Stimulated activated CD4-positive, alpha-beta T cell treated with anti-CD3 and anti-CD28 coated beads, Interleukin-12 subunit alpha, Interleukin-12 subunit beta, amount 100 ng/mL, for 48 hours (primary cell): ENCODE measurements at regions not wholly inside any gene's neighbourhood (a gene's known extent, or its start where the extent isn't known, plus 50 kb on each side); places are given as distances from the start of the nearest gene placed in this dataset.
"Not testable (repeated sequence)": the region's sequence is repeated elsewhere in the genome, so short reads cannot be mapped to it uniquely, and the experiment has no call there.

Experiments used
- DNase-seq, 3 donors: peaks; one replicate each; pipeline ENCODE4 v3.0.0-alpha.2; 2020; ENCODE audit warnings: low read depth in 2 of 3, low spot score in 1 of 3

DNA sequence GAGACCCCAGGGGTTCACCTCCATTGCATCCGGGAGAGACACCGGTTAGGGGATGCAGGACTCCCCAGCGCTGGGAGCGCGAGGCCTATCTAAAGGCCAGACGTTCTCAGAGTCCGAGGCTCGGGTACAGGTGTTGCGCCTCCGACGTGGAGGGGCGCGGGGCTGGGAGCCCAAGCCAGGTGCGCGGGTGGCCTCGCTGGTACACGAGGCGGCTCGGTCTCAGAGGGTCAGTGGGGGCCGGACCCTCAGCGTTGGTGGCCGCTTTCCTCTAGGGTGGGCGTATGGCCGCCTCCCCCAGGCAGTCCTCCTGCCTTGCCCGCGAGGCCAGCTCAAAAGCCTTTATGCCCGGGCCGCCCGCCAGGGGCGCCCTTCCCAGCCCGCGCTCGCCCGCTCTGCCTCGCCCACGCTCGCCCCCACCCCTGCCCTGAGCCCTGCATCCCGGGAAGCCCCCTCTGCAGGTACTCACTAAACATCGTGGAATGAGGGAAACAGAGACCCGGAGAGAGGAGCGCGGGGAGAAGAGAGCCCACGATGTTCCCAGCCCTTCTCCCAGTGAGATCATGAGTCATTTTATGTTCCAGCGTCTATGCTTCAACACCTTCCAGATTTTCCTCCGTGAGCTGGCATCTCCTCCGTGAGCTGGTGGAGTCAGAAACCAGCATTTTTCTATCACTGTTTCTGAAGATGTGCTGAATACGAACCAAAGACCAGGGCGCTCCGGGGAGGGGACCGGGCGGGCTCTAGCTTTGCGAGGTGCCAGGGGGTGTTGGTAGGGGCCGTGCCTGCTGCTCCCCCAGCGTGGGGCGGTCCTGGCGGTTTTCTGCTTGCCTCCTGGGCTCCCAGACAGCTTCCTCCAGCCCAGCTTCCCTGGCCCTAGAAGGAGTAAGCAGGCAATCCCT is 73.8 kb downstream of the DIO3 start:
- DNase-seq, result no peak

- peak; percentile 22 to 32 (median 28) for DNase-seq
Measured at GRCh38 chr14:101635749-101636560, 74.7 kb downstream of the DIO3 start.

GRCh38 chr14:101639241-101639833 is 78.0 kb downstream of the DIO3 start:
- no peak for DNase-seq

DNA sequence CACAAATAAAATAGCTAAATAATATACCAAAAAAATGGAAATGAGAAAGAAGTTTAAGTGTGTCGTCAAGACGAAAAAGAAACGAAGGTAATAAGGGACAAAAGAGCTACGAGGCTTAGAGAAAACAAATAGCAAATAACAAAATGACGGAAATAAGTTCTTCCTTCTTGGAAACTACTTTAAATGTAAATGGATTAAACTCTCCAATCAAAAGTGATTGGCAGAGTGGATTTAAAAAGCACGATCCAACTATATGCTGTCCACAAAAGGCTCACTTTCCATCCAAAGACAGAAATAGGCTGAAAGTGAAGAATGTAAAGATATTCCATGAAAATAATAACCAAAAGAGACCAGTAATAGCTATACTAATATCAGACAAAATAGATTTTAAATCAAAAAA is 82.4 kb downstream of the DIO3 start:
- DNase-seq, result no peak

- DNase-seq, result no peak
Measured at GRCh38 chr14:101654051-101654450, 92.8 kb downstream of the DIO3 start.

DNA sequence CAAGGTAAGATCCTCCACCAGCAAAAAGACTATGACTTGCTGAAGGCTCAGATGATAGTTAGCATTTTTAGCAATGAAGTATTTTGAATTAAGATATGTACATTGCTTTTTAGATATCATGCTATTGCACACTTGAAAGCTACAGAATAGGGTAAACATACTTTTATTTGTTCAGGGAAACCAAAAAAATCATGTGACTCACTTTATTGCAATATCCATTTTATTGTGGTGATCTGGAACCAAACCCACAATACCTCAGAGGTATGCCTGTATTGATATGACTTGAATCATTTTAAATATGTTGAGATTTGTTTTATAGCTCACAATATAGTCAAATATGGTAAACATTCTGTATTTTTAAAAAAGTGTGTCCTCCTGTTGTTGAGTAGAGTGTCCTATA is 96.1 kb downstream of the DIO3 start:
- no peak for DNase-seq

DNA sequence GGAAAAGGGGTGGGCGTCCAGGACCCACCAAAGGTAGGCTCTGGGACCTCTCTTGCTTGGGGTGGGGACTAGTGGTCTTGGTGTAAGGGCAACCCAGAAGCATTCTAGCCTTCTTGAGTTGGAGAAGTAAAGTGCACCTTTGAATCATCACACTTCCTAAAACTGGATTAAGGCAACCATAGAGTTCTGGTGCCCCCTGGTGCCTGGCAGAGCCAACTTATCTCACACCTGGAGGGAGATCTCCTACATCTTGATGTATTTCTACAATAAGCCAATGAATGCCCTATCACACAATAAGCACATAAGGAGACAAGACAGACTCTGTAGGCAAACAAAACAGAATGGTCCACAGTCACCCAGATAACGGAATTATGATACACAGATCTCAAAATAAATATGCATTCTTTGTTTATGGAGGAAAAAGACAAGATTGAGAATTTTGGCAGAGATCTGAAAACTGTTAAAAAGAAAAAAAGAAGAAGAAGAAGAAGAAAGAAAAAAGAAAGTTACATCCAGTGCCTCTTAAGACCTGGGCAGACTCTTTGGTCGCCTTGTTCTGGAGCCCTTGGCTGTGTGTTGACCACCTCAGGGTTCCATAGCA is 95.9 kb upstream of the PPP2R5C start:
- peak; percentile 22 to 31 (median 27) for DNase-seq

DNA sequence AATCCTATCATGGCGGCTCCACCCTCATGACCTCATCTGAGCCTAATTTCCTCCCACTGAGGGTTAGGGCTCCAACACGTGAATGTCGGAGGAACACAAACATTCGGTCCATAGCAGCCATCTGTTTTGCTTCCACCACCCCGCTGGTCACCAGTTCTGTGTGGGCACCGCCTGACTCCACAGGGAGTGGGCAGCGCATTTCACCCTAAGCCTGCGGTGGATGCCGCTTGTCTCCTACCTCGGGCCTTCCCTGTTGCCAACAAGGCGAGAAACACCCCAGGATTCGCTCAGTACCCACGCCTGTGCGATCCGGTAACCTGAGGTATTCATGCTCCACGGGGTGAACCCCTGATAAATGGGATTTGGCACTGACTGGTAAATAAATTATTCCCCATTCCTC is 95.2 kb upstream of the PPP2R5C start:
- DNase-seq, result no peak

DNA sequence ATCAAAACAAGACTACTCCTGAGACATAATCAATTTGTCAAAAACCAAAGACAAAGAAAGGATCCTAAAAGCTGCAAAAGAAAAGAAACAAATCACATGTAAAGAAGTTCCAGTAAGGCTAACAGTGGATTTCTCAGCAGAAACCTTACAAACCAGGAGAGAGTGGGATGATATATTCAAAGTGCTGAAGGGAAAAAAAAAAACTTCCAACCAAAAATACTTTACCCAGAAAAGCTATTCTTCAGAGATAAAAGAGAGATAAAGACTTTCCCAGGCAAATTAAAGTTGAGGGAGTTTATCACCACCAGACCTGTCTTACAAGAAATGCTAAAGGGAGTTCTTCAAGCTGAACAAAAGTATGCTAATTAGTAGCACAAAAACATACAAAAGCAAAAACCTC is 91.9 kb upstream of the PPP2R5C start:
- DNase-seq, result no peak

DNA sequence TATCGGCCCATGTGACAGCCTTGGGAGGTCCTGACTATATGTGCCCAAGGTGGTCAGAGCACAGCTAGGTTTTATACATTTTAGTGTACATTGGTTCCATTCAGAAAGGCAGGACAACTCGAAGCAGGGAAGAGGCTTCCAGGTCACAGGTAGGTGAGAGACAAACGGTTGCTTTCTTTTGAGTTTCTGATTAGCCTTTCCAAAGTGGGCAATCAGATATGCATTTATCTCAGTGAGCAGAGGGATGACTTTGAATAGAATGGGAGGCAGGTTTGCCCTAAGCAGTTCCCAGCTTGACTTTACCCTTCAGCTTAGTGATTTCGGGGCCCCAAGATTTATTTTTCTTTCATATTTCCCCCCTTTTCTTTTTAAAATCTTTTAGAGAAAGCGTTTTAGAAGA is 87.6 kb upstream of the PPP2R5C start:
- DNase-seq, result no peak

- not testable (repeated sequence) for DNase-seq
Measured at GRCh38 chr14:101675835-101676234, 85.7 kb upstream of the PPP2R5C start.

DNA sequence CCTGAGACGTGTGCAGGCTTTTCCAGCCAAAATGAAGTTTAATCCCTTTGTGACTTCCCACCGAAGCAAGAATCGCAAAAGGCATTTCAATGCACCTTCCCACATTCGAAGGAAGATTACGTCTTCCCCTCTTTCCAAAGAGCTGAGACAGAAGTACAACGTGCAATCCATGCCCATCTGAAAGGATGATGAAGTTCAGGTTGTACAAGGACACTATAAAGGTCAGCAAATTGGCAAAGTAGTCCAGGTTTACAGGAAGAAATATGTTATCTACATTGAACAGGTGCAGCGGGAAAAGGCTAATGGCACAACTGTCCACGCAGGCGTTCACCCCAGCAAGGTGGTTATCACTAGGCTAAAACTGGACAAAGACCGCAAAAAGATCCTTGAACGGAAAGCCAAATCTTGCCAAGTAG is 83.6 kb upstream of the PPP2R5C start:
- DNase-seq, result not testable (repeated sequence)

DNA sequence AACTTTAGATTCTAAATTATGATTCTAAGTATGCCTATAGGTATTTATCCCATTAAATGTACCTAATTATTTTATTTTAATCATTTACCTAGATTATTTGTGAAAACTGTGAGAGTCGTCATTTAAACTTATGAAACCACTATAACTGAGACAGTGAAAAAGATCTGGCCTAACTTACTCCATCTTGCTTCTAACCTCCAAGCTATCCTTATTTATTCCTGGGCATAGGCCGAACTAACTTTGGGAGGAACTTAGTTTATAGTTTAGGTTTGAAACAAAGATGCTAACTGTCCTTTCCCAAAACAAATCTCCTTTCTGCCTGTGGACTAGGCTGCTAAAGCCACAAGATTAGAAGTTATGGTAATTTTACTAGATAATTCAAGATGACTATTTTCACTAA is 79.7 kb upstream of the PPP2R5C start:
- no peak for DNase-seq

DNA sequence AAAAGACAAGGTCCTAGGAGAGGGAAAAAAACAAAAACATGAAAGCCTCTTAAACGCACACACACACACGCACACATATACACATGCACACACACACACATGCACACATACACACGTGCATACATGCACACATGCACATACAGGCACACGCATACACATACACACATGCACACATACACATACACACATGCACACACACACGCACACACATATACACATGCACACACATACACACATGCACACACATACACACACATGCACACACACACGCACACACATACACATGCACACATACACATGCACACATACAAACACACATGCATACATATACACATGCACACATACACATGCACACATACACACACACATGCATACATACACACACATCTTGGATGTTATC is 78.1 kb upstream of the PPP2R5C start:
- no peak for DNase-seq

DNA sequence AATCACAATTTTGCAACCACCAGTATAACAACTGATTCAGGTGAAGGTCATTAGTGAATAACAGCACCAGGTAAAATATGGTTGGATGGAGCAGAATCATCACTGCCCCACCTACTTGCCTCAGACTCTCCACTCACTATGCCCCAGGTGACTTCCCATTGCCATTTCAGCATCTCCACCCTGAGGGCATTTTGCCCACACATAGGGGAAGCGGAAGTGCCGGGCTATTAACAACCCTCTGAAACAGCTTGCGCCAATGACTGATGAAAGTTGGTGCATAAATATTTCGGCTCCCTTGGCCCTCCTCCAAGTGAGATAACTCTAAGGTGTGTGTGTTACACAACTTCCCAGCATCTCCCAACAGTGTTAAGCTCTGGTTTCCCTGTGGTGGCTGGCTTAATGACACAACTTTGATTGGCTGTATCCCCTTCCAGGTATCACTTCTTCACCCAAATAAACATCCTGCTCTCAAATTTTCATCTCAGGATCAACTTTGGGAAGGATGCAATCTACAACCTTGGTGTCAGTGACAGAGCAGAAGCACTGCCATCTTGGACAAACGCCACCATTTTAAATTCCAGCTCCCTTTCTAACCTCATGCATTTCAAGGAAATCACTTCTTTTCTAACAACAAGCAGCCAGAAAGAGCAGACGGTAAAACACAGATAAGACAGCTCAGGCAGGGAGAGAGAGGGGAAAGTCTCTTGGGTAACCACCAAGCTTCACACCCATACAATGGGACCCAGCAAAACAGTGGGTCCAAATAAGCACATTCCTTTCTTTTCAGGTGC is 73.6 kb upstream of the PPP2R5C start:
- DNase-seq, result no peak

GRCh38 chr14:101689039-101689501 is 72.4 kb upstream of the PPP2R5C start:
- no peak for DNase-seq

DNA sequence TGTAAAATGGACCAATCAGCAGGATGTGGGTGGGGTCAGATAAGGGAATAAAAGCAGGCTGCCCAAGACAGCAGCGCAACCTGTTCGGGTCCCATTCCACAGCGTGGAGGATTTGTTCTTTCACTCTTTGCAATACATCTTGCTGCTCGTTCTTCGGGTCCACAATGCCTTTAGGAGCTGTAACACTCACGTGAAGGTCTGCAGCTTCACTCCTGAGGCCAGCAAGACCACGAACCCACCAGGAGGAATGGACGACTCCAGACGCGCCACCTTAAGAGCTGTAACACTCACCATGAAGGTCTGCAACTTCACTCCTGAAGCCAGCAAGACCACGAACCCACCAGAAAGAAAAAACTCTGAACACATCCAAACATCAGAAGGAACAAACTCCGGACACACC is 71.5 kb upstream of the PPP2R5C start:
- DNase-seq, result not testable (repeated sequence)

- no peak for DNase-seq
Measured at GRCh38 chr14:101695659-101696058, 65.8 kb upstream of the PPP2R5C start.

- DNase-seq, result no peak
Measured at GRCh38 chr14:101704140-101704539, 57.4 kb upstream of the PPP2R5C start.

GRCh38 chr14:101705733-101706508 is 55.6 kb upstream of the PPP2R5C start:
- DNase-seq, result peak in 2 of 3 donors; percentile 25 to 43
